Hepatocyte (in vitro differentiated cells): ENCODE measurements at regions not wholly inside any gene's neighbourhood (a gene's known extent, or its start where the extent isn't known, plus 50 kb on each side); places are given as distances from the start of the nearest gene placed in this dataset.

Source experiments
- CTCF ChIP-seq: fragments of 200-600 bp; sonication (generic); IDR thresholded peaks from 2 replicates; pipeline ENCODE4 v1.5.1; 2016; ENCODE audit warnings: antibody characterized with exemption, mild to moderate bottlenecking; ENCODE audit not compliant: poor library complexity
- EZH2 ChIP-seq: fragments of 200-600 bp; sonication (generic); IDR thresholded peaks from 2 replicates; pipeline ENCODE4 v1.6.1; 2016; ENCODE audit warnings: antibody characterized with exemption, mild to moderate bottlenecking, borderline replicate concordance
- EZH2phosphoT487 ChIP-seq: fragments of 200-600 bp; sonication (generic); IDR thresholded peaks from one replicate; pipeline ENCODE4 v1.6.1; 2018; ENCODE audit warnings: antibody characterized with exemption, mild to moderate bottlenecking, low read depth, moderate library complexity; ENCODE audit not compliant: unreplicated experiment, severe bottlenecking

DNA sequence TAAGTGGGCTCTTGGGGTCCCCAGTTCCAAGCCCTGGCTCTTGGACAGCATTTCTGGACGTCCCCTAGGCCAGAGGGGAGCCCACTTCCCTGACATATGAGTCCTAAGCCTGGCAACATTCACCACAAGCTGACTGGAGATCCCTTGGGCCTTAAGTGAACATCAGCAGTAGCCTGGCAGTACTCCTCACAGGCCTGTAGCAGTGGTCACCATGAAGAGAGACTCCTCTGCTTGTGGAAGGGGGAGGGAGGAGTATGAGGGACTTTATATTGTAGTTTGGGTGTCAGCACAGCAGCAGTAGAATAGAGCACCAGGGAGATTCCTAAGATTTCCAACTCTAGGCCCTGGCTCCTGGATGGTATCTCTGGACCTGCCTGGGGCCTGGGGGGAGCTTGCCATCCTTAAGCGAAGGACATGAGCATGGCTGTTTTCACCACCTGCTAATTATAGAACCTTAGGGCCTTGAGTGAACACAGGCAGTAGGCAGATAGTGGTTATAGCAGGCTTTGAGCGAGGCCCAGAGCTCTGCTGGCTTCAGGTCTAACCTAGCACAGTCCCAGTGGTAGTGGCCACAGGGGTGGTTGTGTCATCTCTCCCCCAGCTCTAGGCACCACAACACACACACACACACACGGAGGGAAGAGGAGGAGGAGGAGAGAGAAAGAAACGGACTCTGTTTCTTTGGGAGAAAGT is 71.4 kb upstream of the APOBEC4 start:
- TF ChIP-seq CTCF (no peak), EZH2 (no peak), EZH2phosphoT487 (no peak)
